K562 (cell line): ENCODE measurements at regions not wholly inside any gene's neighbourhood (a gene's known extent, or its start where the extent isn't known, plus 50 kb on each side); places are given as distances from the start of the nearest gene placed in this dataset.

Experiments used
- ATAC-seq: fragments of 200-7000 bp; cut with Tn5 transposase; 3 replicates; pipeline ENCODE4 v1.9.1; 2020; ENCODE audit warnings: moderate library complexity
- BruUV-seq: library from RNA; stranded (reverse); fragments of 400-500 nt; replicated peaks from 2 replicates; lab custom pipeline; 2021; lab: Mats Ljungman, UMichigan
- CTCF ChIA-PET: fragments of 300-600 bp; formaldehyde crosslinking; extraction: SDS; loops from one replicate; lab custom pipeline; 2021; ENCODE audit warnings: low intra/inter-chr PET ratio; lab: Yijun Ruan, JAX
- POLR2A ChIA-PET: fragments of 300-600, 350-650 bp; sonication (Branson Sonifier 250); formaldehyde crosslinking; extraction: SDS; loops from one replicate; lab custom pipeline; 2021; ENCODE audit warnings: antibody characterized with exemption, inconsistent platforms; lab: Yijun Ruan, JAX
- DNase-seq, 4 experiments: peaks; one replicate each; pipeline versions ENCODE4 v3.0.0 to v3.0.0-alpha.2; 2011 to 2018; ENCODE audit warnings: low spot score in 3 of 4, mixed read lengths in 3 of 4; ENCODE audit errors: extremely low read depth in 1 of 4
- FAIRE-seq: peaks from 2 replicates; lab custom pipeline; 2011; peaks lifted over from hg19 to GRCh38; lab: Jason Lieb, UNC
- H2AFZ ChIP-seq: 2 replicates; pipeline ENCODE4 v1.6.0; 2011; ENCODE audit warnings: low read depth, low read length, control low read depth, inconsistent platforms
- H3K27ac ChIP-seq: fragments of 200-600 bp; 3 replicates; pipeline ENCODE4 v1.8.0; 2011; ENCODE audit warnings: low read depth, mild to moderate bottlenecking, control low read depth, inconsistent platforms, low read length, moderate library complexity, mixed read lengths; ENCODE audit errors: extremely low read depth
- H3K27me3 ChIP-seq, 2 experiments: fragments of 300-600 bp in 1 of 2; 2 replicates in 1 of 2; 3 replicates in 1 of 2; pipeline versions ENCODE4 v1.6.0 to v1.8.0; 2011; ENCODE audit warnings: inconsistent platforms in 2 of 2, low read length in 2 of 2, mild to moderate bottlenecking in 1 of 2, mixed read lengths in 1 of 2, moderate library complexity in 1 of 2; ENCODE audit not compliant: control insufficient read depth in 2 of 2, insufficient read depth in 2 of 2
- H3K36me3 ChIP-seq: fragments of 300-600 bp; 3 replicates; pipeline ENCODE4 v1.8.0; 2011; ENCODE audit warnings: mild to moderate bottlenecking, low read length, inconsistent platforms; ENCODE audit not compliant: control insufficient read depth, insufficient read depth
- H3K4me1 ChIP-seq, 2 experiments: fragments of 200-600 bp in 1 of 2; replicated peaks in 1 of 2; 2 replicates in 1 of 2; 3 replicates in 1 of 2; pipeline versions ENCODE4 v1.5.1 to v1.8.0; 2011; ENCODE audit warnings: inconsistent platforms in 2 of 2, low read length in 2 of 2, mild to moderate bottlenecking in 1 of 2, mixed read lengths in 1 of 2, moderate library complexity in 1 of 2; ENCODE audit not compliant: control insufficient read depth in 2 of 2, insufficient read depth in 2 of 2
- H3K4me2 ChIP-seq: 2 replicates; pipeline ENCODE4 v1.6.1; 2011; ENCODE audit warnings: low read length, control low read depth, inconsistent platforms, mixed read lengths; ENCODE audit not compliant: insufficient read depth
- H3K4me3 ChIP-seq: fragments of 200-600 bp; sonication (generic), shearing (Covaris generic); 2 replicates; pipeline ENCODE4 v1.5.1; 2016; ENCODE audit warnings: control low read depth, inconsistent platforms
- H3K79me2 ChIP-seq: fragments of 200-600 bp; 3 replicates; pipeline ENCODE4 v1.8.0; 2011; ENCODE audit warnings: low read length, inconsistent platforms; ENCODE audit not compliant: control insufficient read depth, insufficient read depth
- H3K9ac ChIP-seq, 2 experiments: 2 replicates each; pipeline versions ENCODE4 v1.6.0 to v1.6.1; 2011; ENCODE audit warnings: low read depth in 2 of 2, low read length in 2 of 2, control low read depth in 1 of 2, inconsistent platforms in 1 of 2, mild to moderate bottlenecking in 1 of 2, mixed read lengths in 1 of 2; ENCODE audit not compliant: insufficient read depth in 1 of 2
- H3K9me1 ChIP-seq: one replicate; pipeline ENCODE4 v1.6.0; 2011; ENCODE audit warnings: inconsistent platforms, mild to moderate bottlenecking, low read length, moderate library complexity; ENCODE audit not compliant: control insufficient read depth, insufficient read depth
- H3K9me3 ChIP-seq: replicated peaks from 2 replicates; pipeline ENCODE4 v1.5.1; 2011; ENCODE audit warnings: low read depth, low read length, inconsistent platforms; ENCODE audit not compliant: control insufficient read depth, insufficient read depth
- H4K20me1 ChIP-seq: replicated peaks from 2 replicates; pipeline ENCODE4 v1.6.1; 2011; ENCODE audit warnings: low read length, inconsistent platforms, mixed read lengths; ENCODE audit not compliant: control insufficient read depth, insufficient read depth
- ADNP ChIP-seq: fragments of 200-800 bp; sonication (Bioruptor generic); IDR thresholded peaks from 2 replicates; pipeline ENCODE4 v1.6.1; 2016; ENCODE audit warnings: missing genetic modification characterization, missing compliant biosample characterization
- BCOR ChIP-seq: fragments of 450-650 bp; IDR thresholded peaks from 2 replicates; pipeline ENCODE4 v1.6.1; 2016
- CSDE1 ChIP-seq, 2 experiments: fragments of 450-650 bp; IDR thresholded peaks; 2 replicates each; pipeline ENCODE4 v1.6.1; 2016; ENCODE audit warnings: mild to moderate bottlenecking in 1 of 2
- FOSL1 ChIP-seq: fragments of 200-800 bp; sonication (Bioruptor generic); conservative IDR thresholded peaks from 2 replicates; pipeline ENCODE4 v1.6.1; 2016; ENCODE audit warnings: missing genetic modification characterization, missing compliant biosample characterization
- FOXP1 ChIP-seq: sonication (generic); formaldehyde crosslinking; IDR thresholded peaks from 2 replicates; pipeline ENCODE4 v1.8.0; 2022; ENCODE audit warnings: mild to moderate bottlenecking, missing genetic modification reagents
- MCM5 ChIP-seq: fragments of 450-650 bp; IDR thresholded peaks from 2 replicates; pipeline ENCODE4 v1.6.1; 2016; ENCODE audit warnings: low read depth
- MEIS2 ChIP-seq: fragments of 450-650 bp; IDR thresholded peaks from 2 replicates; pipeline ENCODE4 v1.6.1; 2014; ENCODE audit warnings: mild to moderate bottlenecking; ENCODE audit not compliant: partially characterized antibody
- MNT ChIP-seq, 2 experiments: fragments of 450-650 bp; conservative IDR thresholded peaks; 2 replicates each; pipeline ENCODE4 v1.6.1; 2017; ENCODE audit warnings: mild to moderate bottlenecking in 2 of 2, moderate library complexity in 2 of 2
- MTA3 ChIP-seq: fragments of 450-650 bp; formaldehyde crosslinking; IDR thresholded peaks from 2 replicates; pipeline ENCODE4 v1.6.1; 2017; ENCODE audit warnings: mild to moderate bottlenecking, borderline replicate concordance
- PKNOX1 ChIP-seq: fragments of 450-650 bp; IDR thresholded peaks from 2 replicates; pipeline ENCODE4 v1.6.1; 2016
- RBM22 ChIP-seq: fragments of 200-400 bp; formaldehyde crosslinking; IDR thresholded peaks from 2 replicates; pipeline ENCODE4 v1.6.1; 2018; ENCODE audit warnings: low read length, low read depth; ENCODE audit not compliant: poor library complexity, severe bottlenecking
- SMAD2 ChIP-seq: fragments of 150-350 bp; IDR thresholded peaks from 2 replicates; pipeline ENCODE4 v1.6.1; 2014; ENCODE audit warnings: low read depth, mild to moderate bottlenecking, low read length
- SPI1 ChIP-seq: IDR thresholded peaks from 2 replicates; pipeline ENCODE4 v1.6.1; 2011; ENCODE audit warnings: low read depth, low read length, control low read depth, borderline replicate concordance
- USF1 ChIP-seq: sonication (generic); formaldehyde crosslinking; IDR thresholded peaks from 2 replicates; pipeline ENCODE4 v1.9.0; 2022; ENCODE audit warnings: mild to moderate bottlenecking, missing genetic modification reagents
- ZNF212 ChIP-seq: fragments of 450-650 bp; formaldehyde crosslinking; IDR thresholded peaks from 2 replicates; pipeline ENCODE4 v1.4.0; 2020; ENCODE audit warnings: mild to moderate bottlenecking
- ZNF512 ChIP-seq: IDR thresholded peaks from 2 replicates; pipeline ENCODE4 v1.6.1; 2016; ENCODE audit warnings: missing genetic modification characterization, missing compliant biosample characterization
- ZNF561 ChIP-seq: fragments of 450-650 bp; formaldehyde crosslinking; conservative IDR thresholded peaks from 2 replicates; pipeline ENCODE4 v1.4.0; 2020; ENCODE audit warnings: mild to moderate bottlenecking, moderate library complexity
- WGBS: fragments of 100-300 bp; shearing (Covaris generic); methylation state at CpG from one replicate; pipeline ENCODE4 v1.1.6; 2016; ENCODE audit warnings: low coverage, mixed read lengths; ENCODE audit not compliant: insufficient coverage; ENCODE audit errors: missing lambda C conversion rate; 5-methylcytosine and 5-hydroxymethylcytosine counted together
- in situ Hi-C: fragments of 300-500 bp; cut with MboI; formaldehyde crosslinking; loops from 4 replicates; pipeline ENCODE4 v1.15.0; 2018; ENCODE audit warnings: inconsistent platforms, mixed read lengths
- intact Hi-C: fragments of 100-400 bp; cut with micrococcal nuclease; formaldehyde crosslinking; loops from 2 replicates; pipeline ENCODE4 v1.14.2; 2022

- in situ Hi-C loops (no loop called here), intact Hi-C loops (no loop called here)
- no peaks in the 10 kb centered on the region for H3K4me1 ChIP-seq
- no peaks in the 10 kb centered on the region for H3K27me3 ChIP-seq
- no peak for ATAC-seq
- no peaks in the 10 kb centered on the region for H3K36me3 ChIP-seq
- no peak for FAIRE-seq
- H3K9me3 ChIP-seq: no peaks in the 10 kb centered on the region
- H3K4me2 ChIP-seq: no peak overlapping the region
- H2AFZ ChIP-seq: no peak overlapping the region
- ChIA-PET CTCF (no interaction called here), POLR2A (no interaction called here)
- no peak for DNase-seq
- BruUV-seq: no TSS peak
- H4K20me1 ChIP-seq: no peaks in the 10 kb centered on the region
- no peak overlapping the region for H3K27ac ChIP-seq
- no peak overlapping the region for H3K4me3 ChIP-seq
- 0% methylated on average over 1 of the region's 1 CpG for WGBS
- no peaks in the 10 kb centered on the region for H3K9me1 ChIP-seq
- no peak overlapping the region for H3K9ac ChIP-seq
- H3K79me2 ChIP-seq: no peaks in the 10 kb centered on the region
- TF ChIP-seq SPI1 (no peak), FOXP1 (no peak), ZNF561 (no peak), ZNF212 (no peak), MCM5 (no peak), USF1 (CRISPR knock-in tag) (no peak), FOSL1 (tag) (no peak), MEIS2 (no peak), CSDE1 (IDR thresholded peaks at IDR 0.05) (no peak), SMAD2 (no peak), MTA3 (no peak), ADNP (tag) (no peak), MNT (conservative IDR thresholded peaks at IDR 0.05) (no peak), RBM22 (no peak), BCOR (no peak), ZNF512 (tag) (no peak), PKNOX1 (no peak)
Observed at GRCh38 chr5:91457681-91458058, 74.6 kb upstream of the ARRDC3 start.
